GM06990 (cell line): ENCODE measurements at regions not wholly inside any gene's neighbourhood (a gene's known extent, or its start where the extent isn't known, plus 50 kb on each side); places are given as distances from the start of the nearest gene placed in this dataset.

Source experiments
- DNase-seq: peaks from one replicate; pipeline ENCODE4 v3.0.0-alpha.2; 2011; ENCODE audit not compliant: insufficient read length; ENCODE audit errors: extremely low read depth
- H3K27me3 ChIP-seq: replicated peaks from 2 replicates; pipeline ENCODE4 v1.6.0; 2011; ENCODE audit warnings: low read length; ENCODE audit not compliant: control insufficient read depth, insufficient read depth
- H3K36me3 ChIP-seq: 2 replicates; pipeline ENCODE4 v1.5.1; 2011; ENCODE audit warnings: low read length; ENCODE audit not compliant: control insufficient read depth, insufficient read depth
- H3K4me3 ChIP-seq: replicated peaks from 2 replicates; pipeline ENCODE4 v1.5.1; 2011; ENCODE audit warnings: low read depth, mild to moderate bottlenecking, control low read depth, low read length
- TF ChIP-seq, protein P1 (sequence below): IDR thresholded peaks from 2 replicates; pipeline ENCODE4 v1.5.1; 2011; ENCODE audit warnings: low read length, control low read depth, mild to moderate bottlenecking, inconsistent platforms; ENCODE audit not compliant: insufficient read depth, poor library complexity, severe bottlenecking

DNA sequence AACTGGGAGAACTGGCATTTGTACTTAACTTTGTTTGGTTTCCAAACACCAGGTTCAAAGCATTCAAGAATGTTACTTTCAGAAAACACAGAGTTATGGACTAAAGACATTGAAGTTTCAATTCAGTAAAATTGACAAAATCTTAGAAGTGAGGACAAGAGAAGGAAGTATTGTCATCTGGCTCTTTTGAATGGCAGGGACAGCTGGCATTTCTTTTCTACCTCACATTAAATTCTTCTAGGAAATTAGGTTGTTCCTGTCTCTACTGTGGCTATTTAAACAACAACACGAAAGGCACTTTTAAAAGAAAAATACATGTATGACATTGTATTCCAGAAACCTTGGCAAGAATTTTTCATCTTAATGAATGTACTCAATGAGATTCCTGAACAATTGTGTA lies 600.0 kb upstream of the CA10 start:
- DNase-seq, result no peak
- TF ChIP-seq, protein P1, sequence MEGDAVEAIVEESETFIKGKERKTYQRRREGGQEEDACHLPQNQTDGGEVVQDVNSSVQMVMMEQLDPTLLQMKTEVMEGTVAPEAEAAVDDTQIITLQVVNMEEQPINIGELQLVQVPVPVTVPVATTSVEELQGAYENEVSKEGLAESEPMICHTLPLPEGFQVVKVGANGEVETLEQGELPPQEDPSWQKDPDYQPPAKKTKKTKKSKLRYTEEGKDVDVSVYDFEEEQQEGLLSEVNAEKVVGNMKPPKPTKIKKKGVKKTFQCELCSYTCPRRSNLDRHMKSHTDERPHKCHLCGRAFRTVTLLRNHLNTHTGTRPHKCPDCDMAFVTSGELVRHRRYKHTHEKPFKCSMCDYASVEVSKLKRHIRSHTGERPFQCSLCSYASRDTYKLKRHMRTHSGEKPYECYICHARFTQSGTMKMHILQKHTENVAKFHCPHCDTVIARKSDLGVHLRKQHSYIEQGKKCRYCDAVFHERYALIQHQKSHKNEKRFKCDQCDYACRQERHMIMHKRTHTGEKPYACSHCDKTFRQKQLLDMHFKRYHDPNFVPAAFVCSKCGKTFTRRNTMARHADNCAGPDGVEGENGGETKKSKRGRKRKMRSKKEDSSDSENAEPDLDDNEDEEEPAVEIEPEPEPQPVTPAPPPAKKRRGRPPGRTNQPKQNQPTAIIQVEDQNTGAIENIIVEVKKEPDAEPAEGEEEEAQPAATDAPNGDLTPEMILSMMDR, result no peak
- Histone ChIP-seq H3K4me3 (no peak overlapping the region), H3K36me3 (no peaks in the 10 kb centered on the region), H3K27me3 (no peaks in the 10 kb centered on the region)

DNA sequence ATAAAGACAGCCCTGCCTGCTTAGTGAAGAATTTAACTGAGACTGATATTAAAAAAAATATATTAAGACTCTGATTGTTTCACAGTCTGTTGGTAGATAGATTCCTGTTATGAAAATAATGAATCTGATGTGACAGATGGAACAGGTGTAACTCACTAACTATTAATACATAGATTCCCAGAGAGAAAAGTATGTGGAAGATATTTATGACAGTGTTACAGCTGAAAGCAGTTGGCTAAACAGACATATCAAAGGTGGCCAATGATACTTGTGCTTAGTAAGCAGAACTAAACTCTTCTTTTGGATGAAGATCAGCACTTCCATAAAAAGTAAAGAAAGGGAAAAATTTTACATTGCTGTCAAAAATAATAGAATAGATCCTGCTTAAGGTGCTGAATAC lies 598.2 kb upstream of the CA10 start:
- Histone ChIP-seq H3K4me3 (no peak overlapping the region), H3K27me3 (no peaks in the 10 kb centered on the region), H3K36me3 (no peaks in the 10 kb centered on the region)
- TF ChIP-seq, protein P1, result no peak
- no peak for DNase-seq

DNA sequence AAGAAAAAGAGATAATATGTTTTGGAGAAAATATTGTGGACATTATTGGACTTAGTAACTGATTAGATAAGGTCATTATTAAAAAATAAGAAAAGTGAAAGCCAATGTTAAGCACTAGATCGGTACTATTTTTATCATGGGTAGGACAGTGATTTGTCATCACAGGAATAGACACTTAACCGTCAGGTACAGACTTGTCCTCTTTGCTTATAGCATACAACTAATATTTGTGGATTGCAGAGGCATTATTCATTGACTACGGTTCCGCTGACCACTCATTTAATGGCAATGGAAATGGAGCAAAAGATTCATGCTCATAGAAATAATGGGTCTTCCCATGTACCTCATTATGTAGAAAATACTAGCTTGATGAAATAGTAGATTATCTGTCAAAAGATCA lies 596.3 kb upstream of the CA10 start:
- TF ChIP-seq, protein P1, result no peak
- no peaks in the 10 kb centered on the region for H3K27me3 ChIP-seq
- DNase-seq, result no peak
- H3K36me3 ChIP-seq, result no peaks in the 10 kb centered on the region
- no peak overlapping the region for H3K4me3 ChIP-seq

DNA sequence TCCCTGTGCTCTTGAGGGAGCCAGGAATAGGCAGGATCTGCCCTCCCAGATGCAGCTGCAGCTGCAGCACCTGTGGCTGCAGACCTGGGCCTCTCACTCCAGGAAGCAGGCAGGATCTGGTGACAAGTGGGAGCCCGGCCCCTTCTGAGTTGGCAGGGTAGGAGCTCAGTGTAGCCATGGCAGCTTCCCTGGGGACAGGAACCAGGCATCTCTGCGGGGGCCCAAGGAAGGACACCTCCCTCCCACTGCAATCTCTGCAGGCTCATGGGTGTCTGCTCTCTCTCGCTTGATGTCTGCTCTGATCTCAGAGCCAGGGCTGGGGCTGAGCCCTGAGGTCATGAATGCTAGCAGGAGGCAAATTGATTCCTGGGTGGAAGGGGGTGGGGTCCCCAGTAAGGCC lies 592.5 kb upstream of the CA10 start:
- TF ChIP-seq, protein P1, result no peak
- DNase-seq, result no peak
- Histone ChIP-seq H3K27me3 (no peaks in the 10 kb centered on the region), H3K36me3 (no peaks in the 10 kb centered on the region), H3K4me3 (no peak overlapping the region)

DNA sequence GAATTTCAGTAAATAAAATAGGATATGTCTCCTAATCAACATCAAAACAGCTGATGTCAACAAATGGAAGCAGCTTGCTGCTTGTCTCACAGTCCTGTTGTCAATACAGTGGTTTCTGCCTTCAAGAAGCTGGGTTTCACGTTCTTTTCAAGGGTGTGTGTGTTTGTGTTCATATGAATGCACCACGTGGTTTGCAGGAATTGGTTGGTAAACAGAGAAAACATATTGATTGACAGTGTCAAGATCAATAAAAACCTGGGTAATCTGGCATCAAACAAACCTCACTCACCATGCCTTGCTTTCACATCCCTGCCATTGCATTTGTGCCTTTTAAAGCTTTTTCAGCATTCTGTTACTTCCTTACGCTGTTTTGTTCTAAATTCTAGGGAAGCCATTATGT lies 585.7 kb upstream of the CA10 start:
- Histone ChIP-seq H3K4me3 (no peak overlapping the region), H3K36me3 (no peaks in the 10 kb centered on the region), H3K27me3 (no peaks in the 10 kb centered on the region)
- TF ChIP-seq, protein P1, result no peak
- no peak for DNase-seq

DNA sequence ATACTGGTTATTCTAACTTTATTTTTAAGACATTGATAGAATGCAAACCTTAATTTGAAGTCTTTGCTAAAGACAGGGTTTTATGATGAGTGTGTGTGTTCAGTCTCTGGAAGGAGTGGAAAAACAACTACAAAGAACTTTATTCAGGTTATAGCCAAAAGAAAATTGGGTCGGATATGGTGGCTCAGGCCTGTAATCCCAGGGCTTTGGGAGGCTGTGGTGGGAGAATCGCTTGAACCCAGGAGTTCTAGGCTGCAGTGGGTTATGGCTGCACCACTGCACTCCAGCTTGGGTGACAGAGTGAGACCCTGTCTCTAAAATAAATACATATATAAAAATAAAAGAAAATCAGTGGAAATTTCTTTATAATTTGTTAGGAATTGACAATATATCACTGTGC lies 581.5 kb upstream of the CA10 start:
- TF ChIP-seq, protein P1, result no peak
- DNase-seq, result no peak
- H3K4me3 ChIP-seq, result no peak overlapping the region
- H3K27me3 ChIP-seq, result no peaks in the 10 kb centered on the region
- no peaks in the 10 kb centered on the region for H3K36me3 ChIP-seq
